HG02642 (cell line): ENCODE measurements at regions not wholly inside any gene's neighbourhood (a gene's known extent, or its start where the extent isn't known, plus 50 kb on each side); places are given as distances from the start of the nearest gene placed in this dataset.

Experiments
- ATAC-seq: cut with Tn5 transposase; IDR thresholded peaks from one replicate; pipeline ENCODE4 v1.9.1; 2021; ENCODE audit warnings: mild to moderate bottlenecking; ENCODE audit not compliant: unreplicated experiment, poor library complexity

- ATAC-seq: no peak
Observed at GRCh38 chr10:107771066-107771465, 606.6 kb upstream of the SORCS1 start.

- ATAC-seq: no peak
Observed at GRCh38 chr10:107767185-107767584, 602.7 kb upstream of the SORCS1 start.

GRCh38 chr10:107754814-107755213 lies 590.3 kb upstream of the SORCS1 start:
- ATAC-seq: no peak

- ATAC-seq: no peak
Observed at GRCh38 chr10:107749235-107749634, 584.7 kb upstream of the SORCS1 start.

DNA sequence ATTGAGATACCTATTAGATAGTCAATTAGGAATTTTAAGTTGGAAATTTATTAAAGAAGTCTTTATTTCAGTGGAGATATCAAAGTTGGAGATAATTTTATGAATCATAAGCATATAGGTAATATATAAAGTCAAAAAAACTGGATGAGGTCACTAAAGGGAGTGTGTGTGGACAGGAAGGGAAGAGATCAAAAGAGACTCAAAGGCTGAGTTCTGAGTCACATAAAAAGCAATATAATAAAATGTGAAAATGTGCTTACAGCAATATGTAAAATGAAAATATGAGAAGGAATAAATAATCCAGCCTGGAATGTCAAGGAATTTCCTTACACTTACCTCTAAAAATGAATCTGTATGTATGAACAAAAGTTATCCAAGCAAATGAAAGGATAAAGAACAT lies 583.3 kb upstream of the SORCS1 start:
- no peak for ATAC-seq

- ATAC-seq: no peak
Observed at GRCh38 chr10:107741971-107742370, 577.5 kb upstream of the SORCS1 start.

GRCh38 chr10:107740962-107741690 lies 576.6 kb upstream of the SORCS1 start:
- no peak for ATAC-seq

GRCh38 chr10:107739951-107740350 lies 575.4 kb upstream of the SORCS1 start:
- ATAC-seq: no peak

DNA sequence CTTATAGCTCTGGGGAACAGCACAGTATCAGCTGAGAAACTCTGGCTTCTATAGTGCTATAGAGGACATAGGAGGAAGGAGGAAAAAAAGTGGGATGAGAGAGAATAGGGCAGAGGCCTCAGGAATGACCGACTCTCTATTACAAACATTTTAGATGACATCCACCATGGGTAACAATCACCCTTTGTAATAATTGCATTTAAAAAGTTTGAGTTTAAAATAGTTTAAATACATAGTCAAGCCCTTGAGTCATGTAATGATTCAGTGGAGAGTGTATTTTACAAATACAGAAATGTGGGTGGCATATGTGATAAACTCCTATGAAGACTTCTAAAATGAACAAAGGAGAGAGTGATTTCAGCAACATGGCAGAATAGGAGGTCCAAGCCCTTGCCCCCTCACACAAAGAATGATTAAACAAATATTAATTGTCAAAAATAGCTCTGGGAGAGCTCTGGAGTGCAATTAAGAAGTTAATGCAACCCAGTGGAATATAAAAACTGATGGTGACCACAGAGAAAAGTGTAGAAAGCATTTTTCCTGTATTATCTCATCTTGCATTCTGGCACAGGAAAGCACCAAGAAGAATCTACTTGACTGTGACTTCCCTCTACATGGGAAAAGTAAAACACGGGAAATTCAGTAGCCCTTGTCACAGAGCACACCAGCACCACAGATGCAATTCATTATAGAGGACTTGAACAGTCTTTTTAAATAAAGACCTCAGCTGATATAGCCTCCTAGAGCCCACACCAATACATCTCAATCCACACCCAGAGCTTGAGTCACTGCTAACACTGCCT lies 569.0 kb upstream of the SORCS1 start:
- no peak for ATAC-seq

GRCh38 chr10:107732045-107732444 lies 567.5 kb upstream of the SORCS1 start:
- no peak for ATAC-seq

GRCh38 chr10:107728807-107729206 lies 564.3 kb upstream of the SORCS1 start:
- ATAC-seq: no peak

DNA sequence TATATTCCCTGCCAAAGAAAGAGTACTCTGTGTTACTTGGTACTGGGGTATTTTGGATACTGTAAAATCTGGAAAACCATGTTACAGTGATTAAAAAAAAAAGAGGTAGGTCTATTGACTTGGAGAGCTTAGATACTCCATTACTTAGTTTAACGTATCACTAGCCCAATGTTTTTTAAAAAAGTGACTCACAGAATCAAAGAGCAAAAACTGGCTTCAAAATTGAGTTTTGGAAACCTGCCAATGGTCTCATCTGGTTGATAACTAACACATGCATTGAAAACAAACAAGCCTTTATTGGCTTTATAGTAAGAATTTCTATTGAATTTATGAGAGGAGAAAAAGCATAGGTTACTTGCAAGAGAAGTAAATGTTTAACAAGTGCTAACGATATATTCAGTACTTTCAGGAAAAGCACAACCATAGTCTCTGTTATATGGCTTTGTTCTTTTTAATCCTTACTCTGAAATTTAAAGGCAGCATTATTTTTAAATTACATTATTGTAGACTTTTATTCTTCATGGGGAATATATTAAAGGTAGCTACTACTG lies 563.3 kb upstream of the SORCS1 start:
- ATAC-seq: no peak

- ATAC-seq: no peak
Observed at GRCh38 chr10:107718864-107719263, 554.4 kb upstream of the SORCS1 start.

DNA sequence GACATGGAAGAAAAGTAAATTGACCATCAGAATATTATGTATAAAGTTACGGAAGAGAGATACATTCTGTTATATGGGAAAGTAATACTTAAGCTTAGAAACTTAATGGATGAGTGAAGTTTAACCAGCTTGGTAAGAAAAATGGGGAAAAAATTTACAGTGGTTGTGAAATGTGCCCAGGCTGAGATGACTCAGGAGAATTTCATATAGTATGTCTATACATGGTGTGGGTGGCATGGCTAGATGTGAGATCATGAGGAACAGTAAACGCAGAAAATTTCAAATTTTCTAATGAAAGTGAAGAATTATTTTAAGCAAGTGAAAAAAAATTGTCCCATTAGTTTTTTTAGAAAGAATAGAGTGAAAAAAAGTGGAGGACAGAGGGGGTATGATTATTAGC lies 552.5 kb upstream of the SORCS1 start:
- ATAC-seq: no peak

DNA sequence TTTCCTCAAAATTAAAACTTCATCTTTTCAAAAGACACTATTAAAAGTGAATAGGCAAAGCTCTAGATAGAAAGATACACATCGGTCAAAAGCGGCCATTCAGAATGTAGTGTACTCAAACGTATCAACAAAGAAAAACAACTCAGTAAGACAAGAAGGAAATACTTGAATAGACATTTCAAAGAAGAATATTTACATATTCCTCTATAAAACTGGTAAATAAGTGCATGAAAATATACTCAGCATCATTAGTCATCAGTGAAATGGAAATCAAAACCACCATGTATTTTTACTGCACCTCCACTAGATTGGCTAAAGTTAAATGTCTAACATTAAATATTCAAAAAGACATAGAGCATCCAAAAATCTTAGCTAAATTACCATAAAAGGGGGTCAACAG lies 551.1 kb upstream of the SORCS1 start:
- ATAC-seq: no peak

DNA sequence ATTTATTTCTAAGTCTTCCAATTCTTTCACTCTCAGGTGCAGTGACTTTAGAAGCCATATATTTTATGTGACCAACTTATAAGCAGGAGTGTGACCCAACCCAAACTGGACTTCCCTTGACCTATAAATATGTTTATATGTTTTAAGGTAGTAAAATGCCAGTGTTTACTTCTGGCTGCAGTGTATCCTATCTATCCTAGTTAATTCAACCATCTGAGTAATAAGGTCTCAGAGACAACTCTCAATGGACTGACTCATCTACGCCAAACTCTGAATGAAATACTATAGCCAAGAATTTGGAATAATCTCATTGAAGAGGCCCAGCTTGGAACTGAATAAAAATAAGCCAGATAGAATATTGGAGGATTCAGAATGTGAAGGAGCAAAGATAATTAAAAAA lies 544.5 kb upstream of the SORCS1 start:
- no peak for ATAC-seq

DNA sequence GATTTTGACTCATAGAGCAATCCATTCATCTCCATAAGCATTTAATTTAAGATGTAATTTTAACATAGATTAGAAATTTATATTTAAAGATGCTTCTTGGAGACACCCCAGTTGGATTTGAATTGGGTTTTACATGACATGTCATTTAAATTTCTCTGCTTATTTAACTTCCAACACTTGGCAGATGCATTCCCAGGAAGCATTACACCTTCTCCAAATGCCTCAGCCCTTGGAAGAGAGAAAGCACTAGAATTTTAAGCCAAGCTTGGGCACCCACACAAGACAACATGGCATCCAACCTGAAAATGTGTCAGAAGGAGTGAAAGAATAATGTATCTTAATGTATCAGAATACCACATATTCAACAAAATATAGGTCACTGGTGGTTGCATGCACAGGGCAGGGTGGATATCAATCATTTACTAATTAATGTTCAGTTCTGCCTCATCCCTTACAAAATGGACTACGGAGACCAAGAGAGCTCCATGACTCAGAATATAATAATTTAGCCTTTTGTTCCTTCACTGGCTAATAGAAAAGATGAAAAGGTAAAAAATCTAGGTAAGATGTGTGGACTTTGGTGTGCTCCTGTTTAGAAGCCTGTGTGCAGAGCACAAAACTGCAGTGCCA lies 541.7 kb upstream of the SORCS1 start:
- ATAC-seq: no peak

- ATAC-seq: no peak
Observed at GRCh38 chr10:107701943-107702342, 537.4 kb upstream of the SORCS1 start.

DNA sequence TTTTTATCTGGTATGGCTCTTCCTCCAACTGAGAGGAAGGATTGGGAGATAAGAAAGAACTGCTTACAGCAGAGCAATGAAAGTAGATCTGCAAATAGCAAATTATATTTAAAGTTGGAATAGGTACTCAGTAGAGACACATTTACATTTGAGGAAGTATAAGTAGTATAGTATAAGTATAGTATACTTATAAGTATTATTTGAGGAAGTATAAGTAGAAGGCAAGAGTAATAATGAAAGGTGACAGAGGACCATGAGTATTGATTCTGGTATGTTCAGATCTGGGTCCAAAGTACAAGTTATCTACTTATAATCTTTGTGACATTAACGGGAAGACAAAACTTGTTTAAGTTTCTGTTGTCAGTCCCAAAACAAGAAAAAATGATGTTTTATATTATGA lies 527.6 kb upstream of the SORCS1 start:
- ATAC-seq: no peak

DNA sequence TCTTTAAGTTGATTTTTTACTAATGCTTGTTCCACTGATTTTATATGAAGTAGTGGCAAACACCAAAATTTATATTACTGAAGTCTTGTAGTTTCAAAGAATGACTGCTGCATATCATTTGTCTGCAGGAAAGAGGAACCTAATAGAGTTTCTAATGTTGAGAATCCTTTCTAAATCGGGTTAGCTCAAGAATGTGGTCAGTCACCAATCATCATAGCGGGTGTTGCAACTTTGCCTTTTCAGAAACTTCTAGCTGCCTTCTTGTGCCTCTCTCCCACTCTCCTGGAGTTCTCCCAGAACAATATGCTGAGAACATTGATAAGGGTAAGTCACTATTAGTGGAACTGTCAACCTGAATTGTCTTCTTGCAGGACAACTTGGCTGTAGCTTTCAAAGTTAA lies 524.8 kb upstream of the SORCS1 start:
- no peak for ATAC-seq

GRCh38 chr10:107687701-107688100 lies 523.2 kb upstream of the SORCS1 start:
- ATAC-seq: no peak
